Activated CD4-positive, alpha-beta T cell treated with anti-CD3 and anti-CD28 coated beads for 48 hours (primary cell): ENCODE measurements at regions not wholly inside any gene's neighbourhood (a gene's known extent, or its start where the extent isn't known, plus 50 kb on each side); places are given as distances from the start of the nearest gene placed in this dataset.

Experiments
- DNase-seq: peaks from one replicate; pipeline ENCODE4 v3.0.0-alpha.2; 2020

GRCh38 chr10:78401624-78402367, 368.1 kb downstream of the RPS24 start:
- no peak for DNase-seq

GRCh38 chr10:78402591-78402990, 368.9 kb downstream of the RPS24 start:
- no peak for DNase-seq

- DNase-seq, result no peak
Measured at GRCh38 chr10:78403781-78404180, 370.1 kb downstream of the RPS24 start.

- DNase-seq, result no peak
Measured at GRCh38 chr10:78404296-78404695, 370.6 kb downstream of the RPS24 start.

- no peak for DNase-seq
Measured at GRCh38 chr10:78405231-78405630, 371.6 kb downstream of the RPS24 start.

GRCh38 chr10:78405736-78406135, 372.1 kb downstream of the RPS24 start:
- DNase-seq, result no peak

- no peak for DNase-seq
Measured at GRCh38 chr10:78406648-78407008, 373.0 kb downstream of the RPS24 start.

DNA sequence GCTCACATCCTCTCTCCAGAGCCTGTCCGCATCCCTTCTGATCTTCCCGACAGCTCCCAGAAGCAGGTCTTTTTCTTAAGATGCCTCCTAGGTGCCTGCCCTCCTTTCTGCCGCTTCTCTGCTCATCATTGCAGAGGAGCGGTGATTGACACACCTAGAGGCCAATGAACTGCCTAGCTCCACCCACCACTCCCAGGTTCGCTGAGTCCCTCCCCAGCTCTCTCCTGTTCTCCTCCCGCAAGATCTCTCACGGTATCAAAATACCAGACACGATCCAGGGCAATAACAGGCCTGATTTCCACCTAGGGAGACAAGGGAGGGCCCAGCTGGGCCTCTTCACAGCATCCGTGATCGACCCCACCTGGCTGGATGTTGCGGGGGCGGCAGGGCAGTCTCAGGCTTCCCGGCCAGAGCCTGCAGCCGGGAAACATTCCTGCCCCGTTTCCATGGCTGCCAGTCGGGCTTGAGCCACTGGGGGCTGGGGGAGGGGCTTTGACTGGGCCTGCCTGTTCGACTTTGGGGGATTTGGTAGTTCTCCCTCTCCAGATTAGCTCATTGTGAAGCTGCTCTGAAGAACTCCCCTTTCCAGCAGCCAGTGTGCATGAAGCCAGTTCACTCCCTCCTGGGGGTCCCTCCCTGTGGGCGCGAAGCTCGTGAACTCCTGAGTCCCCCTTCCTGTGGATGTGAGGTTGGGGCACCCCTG, 373.5 kb downstream of the RPS24 start:
- peak; percentile 85 for DNase-seq

DNA sequence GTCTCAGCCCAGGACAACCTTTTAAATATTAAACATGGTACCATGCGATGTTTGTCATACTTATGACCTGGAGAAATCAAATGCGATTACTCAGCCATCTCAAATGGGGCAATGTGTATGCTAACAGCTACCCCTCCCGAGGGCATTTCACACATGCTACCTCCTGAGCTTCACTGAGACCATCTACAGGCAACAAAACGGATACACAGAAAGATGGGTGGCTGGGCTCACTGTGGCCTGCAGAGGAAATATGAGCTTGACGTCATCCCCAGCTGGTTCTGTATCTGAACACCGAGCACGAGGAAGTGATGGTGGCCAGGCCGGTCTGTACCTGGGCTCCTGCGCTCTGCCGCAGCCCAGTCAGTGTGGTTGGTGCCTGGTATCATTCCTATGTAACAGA, 374.3 kb downstream of the RPS24 start:
- no peak for DNase-seq

DNA sequence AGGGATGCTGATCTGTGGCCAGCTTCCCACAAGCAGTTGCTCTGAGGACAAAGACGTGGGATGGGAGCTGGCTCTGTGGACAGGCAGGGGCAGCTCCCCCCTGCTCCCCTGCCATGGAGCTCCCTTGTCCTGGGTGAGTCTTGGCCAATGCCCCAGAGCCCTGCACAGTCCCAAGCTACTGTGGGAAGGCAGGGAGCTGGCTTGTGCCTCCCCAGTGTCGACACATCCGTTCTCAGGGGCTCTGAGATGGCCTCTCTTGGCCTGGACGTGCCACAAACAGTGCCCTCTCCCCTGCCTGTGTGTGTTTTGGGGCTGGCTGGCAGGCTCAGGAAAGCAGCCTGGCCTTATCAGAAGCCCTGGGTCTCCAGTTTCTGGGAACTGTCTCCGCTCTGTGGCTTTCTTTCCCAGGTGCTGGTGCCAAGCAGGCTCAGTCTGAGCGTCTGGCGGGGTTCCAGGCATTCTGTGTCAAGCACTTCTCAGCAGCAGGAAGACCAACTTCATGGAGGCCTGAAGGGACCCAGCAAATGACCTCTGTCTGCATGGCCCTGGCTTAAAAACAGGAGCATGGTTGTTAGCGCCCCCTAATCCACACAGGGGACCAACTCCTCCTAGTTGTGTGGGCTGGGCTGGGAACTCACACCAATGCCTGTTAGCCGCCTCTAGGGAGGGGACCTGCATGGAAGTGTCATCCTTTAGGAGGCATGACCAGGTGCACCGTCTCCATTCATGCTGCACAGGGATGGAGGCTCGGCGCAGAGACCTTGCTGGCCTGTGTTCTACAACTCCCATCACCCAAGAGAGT, 375.2 kb downstream of the RPS24 start:
- no peak for DNase-seq

- no peak for DNase-seq
Measured at GRCh38 chr10:78410046-78410965, 376.6 kb downstream of the RPS24 start.

- no peak for DNase-seq
Measured at GRCh38 chr10:78411716-78412115, 378.1 kb downstream of the RPS24 start.

DNA sequence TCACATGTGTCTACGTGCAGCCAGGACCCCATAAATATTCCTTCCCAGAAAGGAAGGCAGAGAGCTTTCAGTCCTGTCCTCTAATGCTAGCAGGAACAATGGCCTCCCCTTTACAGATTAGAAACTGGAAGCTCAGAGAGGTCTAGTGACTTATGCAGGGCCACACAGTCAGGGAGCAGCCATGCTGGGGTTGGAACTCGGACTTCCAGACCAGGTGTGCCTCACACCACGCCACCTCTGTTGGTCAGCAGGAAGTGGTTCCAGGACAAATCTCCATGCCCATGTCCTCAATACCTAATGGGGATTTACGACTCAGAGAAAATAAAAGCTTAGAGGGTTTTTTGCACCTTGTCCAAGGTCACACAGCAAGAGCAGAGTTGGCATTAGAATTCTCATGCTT, 378.9 kb downstream of the RPS24 start:
- no peak for DNase-seq

- DNase-seq, result no peak
Measured at GRCh38 chr10:78413076-78414055, 379.7 kb downstream of the RPS24 start.

GRCh38 chr10:78414380-78414779, 380.7 kb downstream of the RPS24 start:
- DNase-seq, result no peak

GRCh38 chr10:78415111-78415510, 381.4 kb downstream of the RPS24 start:
- DNase-seq, result no peak

GRCh38 chr10:78416031-78417011, 382.7 kb downstream of the RPS24 start:
- no peak for DNase-seq

DNA sequence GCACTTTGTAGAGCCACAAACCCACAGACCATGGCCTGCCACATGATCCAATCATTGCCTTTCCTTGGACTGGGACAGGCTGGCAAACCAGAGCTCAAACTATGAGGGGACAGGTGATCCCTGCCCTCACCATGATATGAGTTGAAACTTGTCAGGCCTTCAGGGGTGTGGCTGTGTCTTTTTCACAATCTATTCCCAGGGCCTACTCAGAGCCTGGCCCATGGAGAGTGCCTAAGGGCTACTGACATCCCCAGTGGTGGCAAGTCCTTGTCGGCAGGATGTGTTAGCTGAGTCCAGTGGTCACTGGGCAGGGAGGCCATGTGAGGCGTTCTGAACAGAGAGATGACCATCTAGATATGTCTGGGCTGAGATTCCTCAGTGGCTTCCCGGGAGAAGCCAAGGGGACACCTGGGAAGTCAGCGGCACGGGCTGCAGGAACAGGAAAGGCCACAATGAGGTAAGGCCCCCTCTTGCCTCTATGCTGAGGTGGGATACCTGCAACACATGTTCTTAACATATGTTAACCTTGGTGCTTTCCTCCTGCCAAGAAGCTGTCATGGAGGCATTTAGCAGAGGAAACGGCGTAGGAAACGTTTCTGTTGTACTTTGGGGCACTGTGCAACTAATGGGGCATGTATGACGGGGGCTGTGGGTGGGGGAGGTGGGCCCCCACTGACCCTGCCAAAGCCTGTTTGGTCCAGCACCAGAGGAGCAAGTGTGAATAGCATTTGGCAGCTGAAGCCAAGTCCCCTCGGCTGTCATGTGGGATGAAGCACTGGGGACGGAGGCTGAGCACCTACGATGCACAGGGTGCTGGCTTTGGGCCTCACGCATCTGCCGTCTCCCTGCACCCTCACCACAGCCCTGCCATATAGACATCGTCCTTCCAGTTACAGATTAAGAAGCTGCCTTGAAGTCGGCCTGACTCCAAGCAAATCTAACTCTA, 384.0 kb downstream of the RPS24 start:
- no peak for DNase-seq
